ENCODE measurements at regions not wholly inside any gene's neighbourhood (a gene's known extent, or its start where the extent isn't known, plus 50 kb on each side); places are given as distances from the start of the nearest gene placed in this dataset.

DNA sequence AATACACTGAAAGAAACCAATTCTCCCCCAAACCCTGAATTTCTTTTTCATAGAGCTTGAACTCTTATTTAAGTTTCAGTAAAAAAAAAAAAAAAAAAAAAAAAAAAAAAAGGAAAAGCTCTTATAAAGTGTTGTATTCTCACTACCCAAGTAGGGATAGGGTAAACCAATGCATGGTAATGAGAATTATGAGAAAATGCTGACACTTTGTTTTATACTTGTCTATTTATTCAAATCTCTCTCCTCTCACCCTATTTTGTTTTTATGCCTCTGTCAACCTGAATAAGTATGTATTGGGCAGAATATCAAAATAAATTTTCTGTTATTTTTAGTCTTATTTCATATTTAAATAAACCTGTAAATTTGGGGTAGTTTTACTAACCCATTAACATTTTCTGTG is 181.9 kb downstream of the GJA1 start:
- Histone ChIP-seq H3K27ac (ENCODE audit: insufficient read length, low read depth, low read length) (no peak overlapping the region), H4K91ac (ENCODE audit: insufficient read length, low read depth, low read length) (no peak overlapping the region), H3K9ac (ENCODE audit: extremely low read depth, insufficient read length, low read length) (no peak overlapping the region), H3K79me1 (ENCODE audit: insufficient read depth, low read depth, low read length, poor library complexity, severe bottlenecking) (no peaks in the 10 kb centered on the region), H3K18ac (ENCODE audit: insufficient read length, low read depth, low read length) (no peak overlapping the region), H2AFZ (ENCODE audit: low read length) (no peak overlapping the region), H3K14ac (ENCODE audit: insufficient read depth, low read length) (no peak overlapping the region), H4K8ac (replicated peaks; ENCODE audit: insufficient read length, low read depth, low read length) (no peak overlapping the region), H2AK5ac (ENCODE audit: insufficient read length, low read length) (no peak overlapping the region), H3K27me3 (ENCODE audit: insufficient read depth, low read length) (no peaks in the 10 kb centered on the region), H3K23ac (ENCODE audit: insufficient read length, low read depth, low read length) (no peak overlapping the region), H2BK20ac (ENCODE audit: low read depth, low read length, poor library complexity, severe bottlenecking) (no peak overlapping the region), H3K4me2 (ENCODE audit: insufficient read depth, insufficient read length, low read length) (no peak overlapping the region), H3K56ac (ENCODE audit: insufficient read length, low read depth, low read length) (no peak overlapping the region), H2BK5ac (ENCODE audit: insufficient read length, low read length) (no peak overlapping the region), H3K79me2 (ENCODE audit: insufficient read depth, low read length) (no peaks in the 10 kb centered on the region), H3K4me1 (ENCODE audit: insufficient read depth, low read length) (peaks cover 3% of the 10 kb centered on the region; the same call in 1 of the 2 replicates), H2BK15ac (ENCODE audit: low read depth, low read length) (no peak overlapping the region), H4K5ac (ENCODE audit: insufficient read length, low read depth, low read length) (no peak overlapping the region), H3K4ac (ENCODE audit: low read depth, low read length) (no peak overlapping the region), H3T11ph (ENCODE audit: low read length) (no peak overlapping the region), H2BK12ac (ENCODE audit: insufficient read length, low read depth, low read length) (no peak overlapping the region), H3K23me2 (ENCODE audit: insufficient read length, low read depth, low read length, poor library complexity, severe bottlenecking) (no peaks in the 10 kb centered on the region), H4K20me1 (ENCODE audit: control insufficient read depth, insufficient read depth, insufficient read length) (no peaks in the 10 kb centered on the region), H3K9me3 (ENCODE audit: control insufficient read depth, low read depth, low read length) (no peaks in the 10 kb centered on the region), H2BK120ac (ENCODE audit: low read depth, low read length, poor library complexity, severe bottlenecking) (no peak overlapping the region)
- TF ChIP-seq, protein P1, sequence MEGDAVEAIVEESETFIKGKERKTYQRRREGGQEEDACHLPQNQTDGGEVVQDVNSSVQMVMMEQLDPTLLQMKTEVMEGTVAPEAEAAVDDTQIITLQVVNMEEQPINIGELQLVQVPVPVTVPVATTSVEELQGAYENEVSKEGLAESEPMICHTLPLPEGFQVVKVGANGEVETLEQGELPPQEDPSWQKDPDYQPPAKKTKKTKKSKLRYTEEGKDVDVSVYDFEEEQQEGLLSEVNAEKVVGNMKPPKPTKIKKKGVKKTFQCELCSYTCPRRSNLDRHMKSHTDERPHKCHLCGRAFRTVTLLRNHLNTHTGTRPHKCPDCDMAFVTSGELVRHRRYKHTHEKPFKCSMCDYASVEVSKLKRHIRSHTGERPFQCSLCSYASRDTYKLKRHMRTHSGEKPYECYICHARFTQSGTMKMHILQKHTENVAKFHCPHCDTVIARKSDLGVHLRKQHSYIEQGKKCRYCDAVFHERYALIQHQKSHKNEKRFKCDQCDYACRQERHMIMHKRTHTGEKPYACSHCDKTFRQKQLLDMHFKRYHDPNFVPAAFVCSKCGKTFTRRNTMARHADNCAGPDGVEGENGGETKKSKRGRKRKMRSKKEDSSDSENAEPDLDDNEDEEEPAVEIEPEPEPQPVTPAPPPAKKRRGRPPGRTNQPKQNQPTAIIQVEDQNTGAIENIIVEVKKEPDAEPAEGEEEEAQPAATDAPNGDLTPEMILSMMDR (conservative IDR thresholded peaks at IDR 0.05) = no peak
- peaks cover 27 to 43% of the 10 kb centered on the region in 2 experiments for H3K4me1 Mint-ChIP-seq
- H3K4me3 Mint-ChIP-seq = no peak overlapping the region
- H3K27ac Mint-ChIP-seq = no peak overlapping the region
- no peaks in the 10 kb centered on the region; a peak in 2 of 7 replicates for H3K36me3 Mint-ChIP-seq (ENCODE audit: insufficient read depth in 1 of 3, low read depth in 3 of 3)
- no peak for DNase-seq
- peaks cover 0 to 3% of the 10 kb centered on the region in 2 experiments; a peak in 1 of 5 replicates for H3K9me3 Mint-ChIP-seq
- no peaks in the 10 kb centered on the region; the same call in 1 of the 2 replicates for H3K27me3 Mint-ChIP-seq (ENCODE audit: low read depth)

Data from H9 (cell line).